Activated naive CD4-positive, alpha-beta T cell treated with Interleukin-2 at 50 U/mL for 16 hours (primary cell): ENCODE measurements at regions not wholly inside any gene's neighbourhood (a gene's known extent, or its start where the extent isn't known, plus 50 kb on each side); places are given as distances from the start of the nearest gene placed in this dataset.
A peak's percentile ranks its signal among the peaks of the same experiment; 100 is the strongest.

Experiments
- DNase-seq: peaks from one replicate; pipeline ENCODE4 v3.0.0-alpha.2; 2020

- no peak for DNase-seq
These were observed 80.9 kb upstream of the ZC3H12A start for GRCh38 chr1:37393173-37394120.

GRCh38 chr1:37394574-37395464 lies 79.6 kb upstream of the ZC3H12A start:
- no peak for DNase-seq

GRCh38 chr1:37398096-37398495 lies 76.3 kb upstream of the ZC3H12A start:
- no peak for DNase-seq

GRCh38 chr1:37399205-37399604 lies 75.2 kb upstream of the ZC3H12A start:
- DNase-seq = no peak

GRCh38 chr1:37399830-37400464 lies 74.4 kb upstream of the ZC3H12A start:
- no peak for DNase-seq

GRCh38 chr1:37400466-37401225 lies 73.7 kb upstream of the ZC3H12A start:
- no peak for DNase-seq

- DNase-seq = no peak
These were observed 71.2 kb upstream of the ZC3H12A start for GRCh38 chr1:37403166-37403565.

GRCh38 chr1:37404711-37405110 lies 69.7 kb upstream of the ZC3H12A start:
- no peak for DNase-seq

- DNase-seq = peak; percentile 3
These were observed 64.3 kb upstream of the ZC3H12A start for GRCh38 chr1:37410105-37410504.

GRCh38 chr1:37410815-37411214 lies 63.6 kb upstream of the ZC3H12A start:
- DNase-seq = no peak

GRCh38 chr1:37415611-37416244 lies 58.7 kb upstream of the ZC3H12A start:
- no peak for DNase-seq

- DNase-seq = no peak
These were observed 53.9 kb upstream of the ZC3H12A start for GRCh38 chr1:37420456-37420855.

GRCh38 chr1:37423810-37424209 lies 50.6 kb upstream of the ZC3H12A start:
- DNase-seq = no peak

- no peak for DNase-seq
These were observed 49.9 kb upstream of the ZC3H12A start for GRCh38 chr1:37424523-37424922.
